ENCODE measurements at regions not wholly inside any gene's neighbourhood (a gene's known extent, or its start where the extent isn't known, plus 50 kb on each side); places are given as distances from the start of the nearest gene placed in this dataset.
"Not testable (repeated sequence)": the region's sequence is repeated elsewhere in the genome, so short reads cannot be mapped to it uniquely, and the experiment has no call there.

GRCh38 chr6:111925296-111925695 is 52.0 kb upstream of the FYN start:
- Mint-ChIP-seq H3K9me3 (no peaks in the 10 kb centered on the region), H3K27me3 (no peaks in the 10 kb centered on the region), H3K36me3 (ENCODE audit: insufficient read depth) (peaks cover 2% of the 10 kb centered on the region), H3K27ac (ENCODE audit: low read depth) (no peak overlapping the region), H3K4me3 (no peak overlapping the region), H3K4me1 (peaks cover 5% of the 10 kb centered on the region)
- DNase-seq (ENCODE audit: low spot score in 2 of 2), result no peak
- ATAC-seq (replicated peaks; ENCODE audit: extremely low read depth, poor library complexity, severe bottlenecking), result no peak

- ATAC-seq (replicated peaks; ENCODE audit: extremely low read depth, poor library complexity, severe bottlenecking) (no peak), DNase-seq (ENCODE audit: low spot score in 2 of 2) (no peak)
- H3K27ac Mint-ChIP-seq (ENCODE audit: low read depth), result no peak overlapping the region
- no peak overlapping the region for H3K4me3 Mint-ChIP-seq
- H3K4me1 Mint-ChIP-seq, result peaks cover 5% of the 10 kb centered on the region
- H3K36me3 Mint-ChIP-seq (ENCODE audit: insufficient read depth), result peaks cover 2% of the 10 kb centered on the region
- H3K27me3 Mint-ChIP-seq, result no peaks in the 10 kb centered on the region
- peaks cover 4% of the 10 kb centered on the region for H3K9me3 Mint-ChIP-seq
Measured at GRCh38 chr6:111926731-111927302, 53.6 kb upstream of the FYN start.

- ATAC-seq (replicated peaks; ENCODE audit: extremely low read depth, poor library complexity, severe bottlenecking) (no peak), DNase-seq (ENCODE audit: low spot score in 2 of 2) (no peak)
- Mint-ChIP-seq H3K4me1 (peaks cover 5% of the 10 kb centered on the region), H3K4me3 (no peak overlapping the region), H3K36me3 (ENCODE audit: insufficient read depth) (peaks cover 2% of the 10 kb centered on the region), H3K27me3 (no peaks in the 10 kb centered on the region), H3K27ac (ENCODE audit: low read depth) (no peak overlapping the region), H3K9me3 (peaks cover 9% of the 10 kb centered on the region)
Measured at GRCh38 chr6:111927321-111927720, 54.1 kb upstream of the FYN start.

- ATAC-seq (replicated peaks; ENCODE audit: extremely low read depth, poor library complexity, severe bottlenecking) (no peak), DNase-seq (ENCODE audit: low spot score in 2 of 2) (no peak)
- Mint-ChIP-seq H3K4me1 (peaks cover 5% of the 10 kb centered on the region), H3K27me3 (no peaks in the 10 kb centered on the region), H3K4me3 (no peak overlapping the region), H3K27ac (ENCODE audit: low read depth) (no peak overlapping the region), H3K36me3 (ENCODE audit: insufficient read depth) (peaks cover 2% of the 10 kb centered on the region), H3K9me3 (peaks cover 15% of the 10 kb centered on the region)
Measured at GRCh38 chr6:111928139-111928538, 54.9 kb upstream of the FYN start.

- H3K36me3 Mint-ChIP-seq (ENCODE audit: insufficient read depth); H3K27me3 Mint-ChIP-seq; H3K27ac Mint-ChIP-seq (ENCODE audit: low read depth); ATAC-seq (replicated peaks; ENCODE audit: extremely low read depth, poor library complexity, severe bottlenecking); H3K4me3 Mint-ChIP-seq; H3K4me1 Mint-ChIP-seq; DNase-seq (ENCODE audit: low spot score in 2 of 2): not testable (repeated sequence)
- peaks cover 15% of the 10 kb centered on the region for H3K9me3 Mint-ChIP-seq
Measured at GRCh38 chr6:111934611-111935010, 61.4 kb upstream of the FYN start.

GRCh38 chr6:111936718-111937117 is 63.5 kb upstream of the FYN start:
- H3K4me1 Mint-ChIP-seq, result no peaks in the 10 kb centered on the region
- no peak overlapping the region for H3K27ac Mint-ChIP-seq (ENCODE audit: low read depth)
- no peak overlapping the region for H3K4me3 Mint-ChIP-seq
- ATAC-seq (replicated peaks; ENCODE audit: extremely low read depth, poor library complexity, severe bottlenecking) (no peak), DNase-seq (ENCODE audit: low spot score in 2 of 2) (no peak)
- peaks cover 13% of the 10 kb centered on the region for H3K9me3 Mint-ChIP-seq
- H3K27me3 Mint-ChIP-seq, result no peaks in the 10 kb centered on the region
- no peaks in the 10 kb centered on the region for H3K36me3 Mint-ChIP-seq (ENCODE audit: insufficient read depth)

GRCh38 chr6:111938710-111939109 is 65.5 kb upstream of the FYN start:
- H3K4me1 Mint-ChIP-seq, result no peaks in the 10 kb centered on the region
- no peaks in the 10 kb centered on the region for H3K27me3 Mint-ChIP-seq
- H3K9me3 Mint-ChIP-seq, result no peaks in the 10 kb centered on the region
- no peak overlapping the region for H3K27ac Mint-ChIP-seq (ENCODE audit: low read depth)
- no peak for ATAC-seq (replicated peaks; ENCODE audit: extremely low read depth, poor library complexity, severe bottlenecking)
- H3K36me3 Mint-ChIP-seq (ENCODE audit: insufficient read depth), result no peaks in the 10 kb centered on the region
- no peak for DNase-seq (ENCODE audit: low spot score in 2 of 2)
- H3K4me3 Mint-ChIP-seq, result no peak overlapping the region

- DNase-seq (ENCODE audit: low spot score in 2 of 2), result no peak
- no peak for ATAC-seq (replicated peaks; ENCODE audit: extremely low read depth, poor library complexity, severe bottlenecking)
- H3K27ac Mint-ChIP-seq (ENCODE audit: low read depth), result no peak overlapping the region
- H3K4me1 Mint-ChIP-seq, result no peaks in the 10 kb centered on the region
- no peaks in the 10 kb centered on the region for H3K36me3 Mint-ChIP-seq (ENCODE audit: insufficient read depth)
- no peak overlapping the region for H3K4me3 Mint-ChIP-seq
- H3K9me3 Mint-ChIP-seq, result no peaks in the 10 kb centered on the region
- no peaks in the 10 kb centered on the region for H3K27me3 Mint-ChIP-seq
Measured at GRCh38 chr6:111939902-111940301, 66.7 kb upstream of the FYN start.

- Mint-ChIP-seq H3K27me3 (no peaks in the 10 kb centered on the region), H3K36me3 (ENCODE audit: insufficient read depth) (no peaks in the 10 kb centered on the region), H3K4me1 (no peaks in the 10 kb centered on the region), H3K9me3 (no peaks in the 10 kb centered on the region), H3K27ac (ENCODE audit: low read depth) (no peak overlapping the region), H3K4me3 (no peak overlapping the region)
- ATAC-seq (replicated peaks; ENCODE audit: extremely low read depth, poor library complexity, severe bottlenecking), result no peak
- DNase-seq (ENCODE audit: low spot score in 2 of 2), result no peak
Measured at GRCh38 chr6:111940801-111941200, 67.5 kb upstream of the FYN start.

GRCh38 chr6:111941686-111942330 is 68.6 kb upstream of the FYN start:
- Mint-ChIP-seq H3K9me3 (no peaks in the 10 kb centered on the region), H3K4me3 (no peak overlapping the region), H3K4me1 (no peaks in the 10 kb centered on the region), H3K27ac (ENCODE audit: low read depth) (no peak overlapping the region), H3K36me3 (ENCODE audit: insufficient read depth) (no peaks in the 10 kb centered on the region), H3K27me3 (no peaks in the 10 kb centered on the region)
- no peak for ATAC-seq (replicated peaks; ENCODE audit: extremely low read depth, poor library complexity, severe bottlenecking)
- no peak for DNase-seq (ENCODE audit: low spot score in 2 of 2)

- DNase-seq (ENCODE audit: low spot score in 2 of 2) (no peak), ATAC-seq (replicated peaks; ENCODE audit: extremely low read depth, poor library complexity, severe bottlenecking) (no peak)
- Mint-ChIP-seq H3K4me1 (no peaks in the 10 kb centered on the region), H3K27ac (ENCODE audit: low read depth) (no peak overlapping the region), H3K36me3 (ENCODE audit: insufficient read depth) (no peaks in the 10 kb centered on the region), H3K9me3 (no peaks in the 10 kb centered on the region), H3K4me3 (no peak overlapping the region), H3K27me3 (no peaks in the 10 kb centered on the region)
Measured at GRCh38 chr6:111942561-111942960, 69.3 kb upstream of the FYN start.

- H3K36me3 Mint-ChIP-seq (ENCODE audit: insufficient read depth), result no peaks in the 10 kb centered on the region
- no peak overlapping the region for H3K4me3 Mint-ChIP-seq
- ATAC-seq (replicated peaks; ENCODE audit: extremely low read depth, poor library complexity, severe bottlenecking), result no peak
- no peak for DNase-seq (ENCODE audit: low spot score in 2 of 2)
- H3K9me3 Mint-ChIP-seq, result no peaks in the 10 kb centered on the region
- H3K27ac Mint-ChIP-seq (ENCODE audit: low read depth), result no peak overlapping the region
- H3K4me1 Mint-ChIP-seq, result no peaks in the 10 kb centered on the region
- H3K27me3 Mint-ChIP-seq, result no peaks in the 10 kb centered on the region
Measured at GRCh38 chr6:111943266-111943665, 70.0 kb upstream of the FYN start.

GRCh38 chr6:111943726-111944125 is 70.5 kb upstream of the FYN start:
- ATAC-seq (replicated peaks; ENCODE audit: extremely low read depth, poor library complexity, severe bottlenecking) (no peak), DNase-seq (ENCODE audit: low spot score in 2 of 2) (no peak)
- H3K9me3 Mint-ChIP-seq, result no peaks in the 10 kb centered on the region
- H3K4me3 Mint-ChIP-seq, result no peak overlapping the region
- H3K27me3 Mint-ChIP-seq, result no peaks in the 10 kb centered on the region
- no peaks in the 10 kb centered on the region for H3K36me3 Mint-ChIP-seq (ENCODE audit: insufficient read depth)
- no peak overlapping the region for H3K27ac Mint-ChIP-seq (ENCODE audit: low read depth)
- H3K4me1 Mint-ChIP-seq, result no peaks in the 10 kb centered on the region
